Ovary (tissue), 7 donors: ENCODE measurements at regions not wholly inside any gene's neighbourhood (a gene's known extent, or its start where the extent isn't known, plus 50 kb on each side); places are given as distances from the start of the nearest gene placed in this dataset.

ENCODE experiments used
- DNase-seq, 5 donors: peaks; one replicate each; pipeline ENCODE4 v3.0.0-alpha.2; 2019 to 2020
- H3K27ac ChIP-seq, 2 donors: fragments of 200-600 bp; one replicate each; pipeline versions ENCODE4 v1.5.1 to v1.8.0; 2019 to 2022
- H3K27me3 ChIP-seq: fragments of 200-600 bp; one replicate; pipeline ENCODE4 v1.8.0; 2022
- H3K36me3 ChIP-seq: fragments of 200-600 bp; sonication (generic); one replicate; pipeline ENCODE4 v1.5.1; 2019
- H3K4me1 ChIP-seq: one replicate; pipeline ENCODE4 v1.8.1; 2013; ENCODE audit warnings: mild to moderate bottlenecking, moderate library complexity; ENCODE audit not compliant: insufficient read depth
- H3K4me3 ChIP-seq: fragments of 200-600 bp; sonication (generic); one replicate; pipeline ENCODE4 v1.5.1; 2017
- H3K9me3 ChIP-seq, 2 donors: fragments of 200-600 bp in 1 of 2; sonication (generic) in 1 of 2; one replicate each; pipeline versions ENCODE4 v1.5.1 to v1.8.1; 2013 to 2019; ENCODE audit warnings: mild to moderate bottlenecking in 1 of 2, moderate library complexity in 1 of 2
- CTCF ChIP-seq, 3 donors: fragments of 450-650 bp in 2 of 3; fragments of 200-600 bp in 1 of 3; IDR thresholded peaks; one replicate each; pipeline versions ENCODE4 v1.5.1 to v1.8.0; 2016 to 2022; ENCODE audit warnings: antibody characterized with exemption in 3 of 3, mild to moderate bottlenecking in 1 of 3
- EP300 ChIP-seq: sonication (generic); formaldehyde crosslinking; IDR thresholded peaks from one replicate; pipeline ENCODE4 v1.6.1; 2017; ENCODE audit warnings: antibody characterized with exemption
- POLR2A ChIP-seq: fragments of 450-650 bp; IDR thresholded peaks from one replicate; pipeline ENCODE4 v1.6.1; 2017; ENCODE audit warnings: antibody characterized with exemption, mild to moderate bottlenecking, moderate library complexity
- WGBS, 3 donors: extraction: QIAGEN DNeasy Blood & Tissue Kit in 1 of 3; methylation state at CpG; one replicate each; pipeline versions ENCODE4 v1.1.5 to v1.1.7; 2013 to 2017; 5-methylcytosine and 5-hydroxymethylcytosine counted together
- intact Hi-C, 4 donors: fragments of 100-400 bp; cut with DNase I; formaldehyde crosslinking; loops; one replicate each; pipeline versions ENCODE4 v1.11.0 to v1.15.1; 2022 to 2023
- donor health status: DM: no; HTN: no; CAD: no; lungs with moderate emphysema.
- donor health status: DM: no; HTN: no; CAD: no.
- donor health status: Bipolar disorder and iron deficiency.
- donor health status: DM: no; HTN: no; CAD: no.
- donor health status: DM: yes; HTN: yes; CAD: no.

GRCh38 chr17:14833201-14833785 lies 431.8 kb downstream of the PMP22 start:
- no peak for DNase-seq
- Histone ChIP-seq H3K27me3 (no peaks in the 10 kb centered on the region), H3K36me3 (no peaks in the 10 kb centered on the region), H3K4me1 (no peaks in the 10 kb centered on the region), H3K9me3 (no peaks in the 10 kb centered on the region), H3K4me3 (no peak overlapping the region), H3K27ac (no peak overlapping the region)
- intact Hi-C loops: no loop called here
- 31 to 36% (median 36%) methylated on average over 6 of the region's 6 CpGs for WGBS, 3 donors
- TF ChIP-seq CTCF (IDR thresholded peaks at IDR 0.05) (no peak), EP300 (no peak), POLR2A (no peak)

- WGBS, 3 donors: 2 to 10% (median 4%) methylated on average over 2 of the region's 2 CpGs
- intact Hi-C loops: no loop called here
- H3K4me3 ChIP-seq: no peak overlapping the region
- TF ChIP-seq EP300 (no peak), POLR2A (no peak)
- H3K27ac ChIP-seq: no peak overlapping the region
- no peaks in the 10 kb centered on the region for H3K9me3 ChIP-seq
- H3K36me3 ChIP-seq: no peaks in the 10 kb centered on the region
- DNase-seq: no peak
- H3K27me3 ChIP-seq: no peaks in the 10 kb centered on the region
- no peaks in the 10 kb centered on the region for H3K4me1 ChIP-seq
Observed at GRCh38 chr17:14831491-14831890, 433.6 kb downstream of the PMP22 start.

GRCh38 chr17:14827396-14827919 lies 437.7 kb downstream of the PMP22 start:
- Histone ChIP-seq H3K4me1 (no peaks in the 10 kb centered on the region), H3K9me3 (no peaks in the 10 kb centered on the region), H3K4me3 (no peak overlapping the region), H3K27me3 (no peaks in the 10 kb centered on the region), H3K27ac (no peak overlapping the region), H3K36me3 (no peaks in the 10 kb centered on the region)
- DNase-seq: no peak
- intact Hi-C loops: no loop called here
- WGBS, 3 donors: 35 to 76% (median 60%) methylated on average over 6 of the region's 6 CpGs
- TF ChIP-seq EP300: no peak
- TF ChIP-seq CTCF (IDR thresholded peaks at IDR 0.05): no peak
- TF ChIP-seq POLR2A: no peak

- Histone ChIP-seq H3K27me3 (no peaks in the 10 kb centered on the region), H3K27ac (no peak overlapping the region), H3K9me3 (no peaks in the 10 kb centered on the region), H3K4me1 (no peaks in the 10 kb centered on the region), H3K36me3 (no peaks in the 10 kb centered on the region), H3K4me3 (no peak overlapping the region)
- no peak for DNase-seq
- TF ChIP-seq POLR2A (no peak), CTCF (IDR thresholded peaks at IDR 0.05) (no peak), EP300 (no peak)
- intact Hi-C loops: no loop called here
- 51 to 78% (median 78%) methylated on average over 3 of the region's 3 CpGs for WGBS, 3 donors
Observed at GRCh38 chr17:14826358-14826757, 438.8 kb downstream of the PMP22 start.

- H3K27ac ChIP-seq: no peak overlapping the region
- intact Hi-C loops: no loop called here
- DNase-seq: no peak
- no peaks in the 10 kb centered on the region for H3K9me3 ChIP-seq
- 73 to 93% (median 77%) methylated on average over 1 of the region's 1 CpG for WGBS, 3 donors
- TF ChIP-seq CTCF (IDR thresholded peaks at IDR 0.05) (no peak), POLR2A (no peak), EP300 (no peak)
- no peak overlapping the region for H3K4me3 ChIP-seq
- no peaks in the 10 kb centered on the region for H3K27me3 ChIP-seq
- H3K4me1 ChIP-seq: no peaks in the 10 kb centered on the region
- no peaks in the 10 kb centered on the region for H3K36me3 ChIP-seq
Observed at GRCh38 chr17:14818469-14818868, 446.7 kb downstream of the PMP22 start.
